ENCODE measurements at regions not wholly inside any gene's neighbourhood (a gene's known extent, or its start where the extent isn't known, plus 50 kb on each side); places are given as distances from the start of the nearest gene placed in this dataset.

GRCh38 chr19:30718014-30718413 is 345.8 kb downstream of the ZNF536 start:
- TF ChIP-seq GATA2 (IDR thresholded peaks at IDR 0.05; ENCODE audit: low read depth, low read length) = no peak
- TF ChIP-seq GATA3 (IDR thresholded peaks at IDR 0.05; ENCODE audit: low read depth, low read length) = no peak
